Pons (tissue), 1 donor: ENCODE measurements at regions not wholly inside any gene's neighbourhood (a gene's known extent, or its start where the extent isn't known, plus 50 kb on each side); places are given as distances from the start of the nearest gene placed in this dataset.
"Not testable (repeated sequence)": the region's sequence is repeated elsewhere in the genome, so short reads cannot be mapped to it uniquely, and the experiment has no call there.

ENCODE experiments used
- DNase-seq: peaks from one replicate; pipeline ENCODE4 v3.0.0-alpha.2; 2016; ENCODE audit warnings: low spot score

DNA sequence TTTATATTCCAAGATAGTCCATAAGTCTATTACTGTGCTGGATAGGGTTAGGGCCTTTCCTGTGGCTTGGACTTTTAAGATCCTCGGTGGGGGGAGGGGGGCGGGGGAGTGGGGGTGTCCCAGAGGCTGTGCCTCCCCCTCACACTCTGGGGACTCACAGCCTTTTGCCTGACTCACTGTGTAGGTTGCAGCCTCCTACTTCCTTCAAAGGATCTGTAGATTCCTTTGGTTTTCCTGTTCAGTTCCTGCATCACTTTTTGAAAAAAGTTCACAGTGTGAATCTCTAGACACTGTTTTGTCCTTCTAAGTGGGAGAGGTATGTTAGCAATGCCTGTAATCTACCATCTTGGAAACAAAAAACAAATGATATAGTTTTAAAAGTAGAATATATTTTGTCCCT, 999.9 kb downstream of the GLUD2 start:
- DNase-seq = no peak

DNA sequence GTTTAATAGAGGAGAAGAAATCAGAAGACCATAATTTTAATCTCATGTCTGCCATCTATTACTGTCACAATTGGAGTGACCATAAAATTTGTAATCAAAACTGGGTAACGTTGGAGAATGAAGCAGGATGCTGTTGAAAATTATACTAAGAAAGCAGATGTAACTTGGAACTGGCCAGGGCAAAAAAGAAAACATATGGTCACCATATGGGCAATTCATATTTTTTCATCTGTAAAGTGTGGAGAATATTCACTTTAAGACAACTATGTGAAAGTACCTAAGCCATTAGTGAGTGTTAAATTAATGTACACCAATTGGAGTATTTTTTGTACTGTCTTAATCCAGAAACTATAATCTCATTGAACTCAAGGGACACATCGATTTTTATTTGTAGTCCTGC, 1008.0 kb downstream of the GLUD2 start:
- no peak for DNase-seq

DNA sequence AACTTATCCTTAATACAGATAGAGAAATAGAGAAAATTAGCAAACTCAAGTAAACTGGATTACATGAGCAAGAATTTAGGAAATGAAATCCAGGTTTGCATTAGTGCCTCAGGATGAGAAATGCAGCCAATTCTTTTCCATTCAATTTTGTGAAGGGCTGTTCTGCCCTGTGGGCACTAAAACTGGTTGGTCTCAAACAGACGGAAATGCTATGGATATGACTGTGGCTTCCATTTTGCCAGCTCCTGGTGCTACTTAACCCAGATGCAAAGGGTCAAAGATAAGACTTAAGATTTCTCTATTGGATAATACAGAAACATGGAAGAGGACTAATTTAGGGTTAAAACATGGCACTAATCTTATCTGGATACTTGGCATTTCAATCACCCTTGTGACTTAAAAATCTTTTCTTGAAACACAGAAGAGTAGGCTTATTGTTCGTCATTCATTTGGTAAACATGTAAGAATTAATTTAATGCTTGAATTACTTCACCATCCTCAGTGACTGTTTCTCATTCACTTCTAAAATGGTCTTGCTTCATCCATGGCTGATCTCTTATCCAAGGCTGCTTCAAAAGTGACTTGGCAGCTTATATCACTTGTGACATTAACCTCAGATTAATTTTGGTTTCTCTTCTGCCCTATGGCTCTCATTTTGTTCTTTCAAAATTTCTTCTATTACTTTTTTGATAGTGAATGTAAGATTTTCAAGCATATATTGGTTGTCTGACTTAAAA, 1008.7 kb downstream of the GLUD2 start:
- DNase-seq = no peak

DNA sequence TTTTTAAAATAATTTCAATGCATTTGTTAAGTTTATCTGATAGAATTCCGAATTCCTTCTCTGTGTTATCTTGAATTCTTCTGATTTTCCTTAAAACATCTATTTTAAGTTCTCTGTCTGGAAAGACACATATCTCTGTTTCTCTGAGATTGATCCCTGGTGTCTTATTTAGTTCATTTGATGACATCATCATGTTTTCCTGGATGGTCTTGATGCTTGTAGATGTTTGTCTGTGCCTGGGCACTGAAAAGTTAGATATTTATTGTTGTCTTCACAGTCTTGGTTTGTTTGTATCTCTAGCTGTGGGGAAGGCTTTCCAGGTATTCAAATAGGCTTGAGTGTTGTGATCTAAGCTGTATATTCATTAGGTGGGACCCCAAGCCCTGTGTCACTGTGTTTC, 1028.8 kb downstream of the GLUD2 start:
- no peak for DNase-seq

DNA sequence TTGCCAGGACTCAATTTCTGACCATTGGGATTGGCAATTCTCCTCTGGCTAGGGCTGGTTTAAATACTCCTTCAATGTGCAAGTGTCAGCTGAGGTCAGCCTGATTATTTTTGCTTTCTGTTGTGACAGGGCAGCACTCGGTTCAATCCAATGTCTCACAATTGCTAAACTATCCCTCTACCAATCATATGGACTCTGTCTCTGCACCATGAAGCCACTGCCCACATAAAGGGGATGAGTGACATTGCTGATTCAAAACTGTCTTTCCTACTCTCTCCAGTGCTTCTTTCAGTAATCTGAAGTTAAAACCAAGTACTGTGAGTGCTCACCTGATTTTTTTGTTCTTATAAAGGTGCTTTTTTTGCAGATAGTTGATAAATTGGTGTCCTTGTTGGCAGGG, 1030.7 kb downstream of the GLUD2 start:
- DNase-seq = no peak

DNA sequence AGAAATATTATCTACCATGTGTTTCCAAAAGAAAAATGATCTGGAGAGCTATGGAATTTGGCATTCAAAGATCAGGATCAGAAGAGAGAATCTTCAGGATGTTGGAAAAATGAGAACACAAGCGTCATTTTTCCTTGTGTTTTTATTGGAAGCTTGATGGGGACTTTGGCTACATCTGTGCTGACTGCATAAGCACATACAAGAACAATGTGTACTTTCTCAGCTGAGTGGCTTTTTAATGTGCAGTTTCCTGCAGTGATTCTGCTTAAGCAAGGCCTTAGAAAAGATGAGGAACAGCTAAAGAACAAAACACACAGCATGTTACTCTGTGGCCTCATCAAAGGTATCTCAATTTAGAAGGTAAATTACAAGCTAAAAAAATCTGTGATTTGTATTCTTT, 1039.9 kb downstream of the GLUD2 start:
- no peak for DNase-seq

DNA sequence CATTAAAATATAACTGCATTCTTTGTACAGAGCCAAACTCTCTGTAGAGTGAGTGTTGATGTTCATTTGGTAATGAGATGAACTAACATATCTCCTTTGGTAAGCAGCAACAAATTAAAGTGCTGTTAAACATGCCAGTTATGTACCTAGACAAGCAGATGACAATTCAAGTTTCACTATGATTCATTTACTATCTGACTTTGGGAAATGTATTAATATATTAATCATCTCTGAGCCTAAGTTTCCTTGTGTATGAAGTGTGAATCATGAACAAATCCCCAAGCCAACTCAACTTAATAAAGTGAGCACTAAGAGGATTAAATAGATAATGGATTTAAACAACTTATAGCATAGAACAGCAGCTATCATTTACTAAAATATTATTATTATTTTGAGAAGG, 1044.2 kb downstream of the GLUD2 start:
- no peak for DNase-seq

DNA sequence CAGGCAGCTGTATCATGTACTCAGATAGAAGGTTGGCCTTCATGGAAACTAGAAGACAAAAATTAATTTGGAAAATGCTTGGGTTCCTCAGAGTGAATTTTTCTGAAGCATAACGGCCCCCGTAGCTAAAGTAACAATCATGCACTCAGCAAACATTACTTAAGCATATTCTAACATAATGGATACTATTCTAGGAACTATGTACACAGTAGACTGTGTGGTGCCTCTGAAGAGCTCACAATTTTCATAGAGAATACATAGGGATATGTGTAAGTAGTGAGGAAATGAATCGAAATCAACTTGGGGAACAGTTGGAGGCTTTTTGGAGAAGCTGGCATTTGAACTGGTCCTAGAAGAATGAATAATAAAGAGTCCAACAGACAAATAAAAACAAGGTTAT, 1045.0 kb downstream of the GLUD2 start:
- DNase-seq = no peak

DNA sequence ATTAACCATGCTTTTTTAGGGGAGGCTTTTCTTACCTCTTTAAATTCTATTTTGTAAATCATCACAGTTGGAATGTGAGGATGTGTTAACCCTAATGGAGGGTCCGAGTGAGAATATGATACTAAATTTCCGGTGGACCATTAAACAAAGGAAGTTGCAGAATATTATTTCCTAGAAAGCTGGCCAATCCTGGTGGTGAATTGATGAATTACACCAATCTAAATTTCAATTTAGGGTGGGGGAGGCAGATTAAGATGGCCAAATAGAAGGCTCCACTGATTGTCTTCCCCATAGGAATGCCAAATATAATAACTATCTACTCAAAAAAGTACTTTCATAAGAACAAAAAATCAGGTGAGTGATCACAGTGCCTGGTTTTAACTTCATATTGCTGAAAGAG, 1045.6 kb downstream of the GLUD2 start:
- DNase-seq = no peak

DNA sequence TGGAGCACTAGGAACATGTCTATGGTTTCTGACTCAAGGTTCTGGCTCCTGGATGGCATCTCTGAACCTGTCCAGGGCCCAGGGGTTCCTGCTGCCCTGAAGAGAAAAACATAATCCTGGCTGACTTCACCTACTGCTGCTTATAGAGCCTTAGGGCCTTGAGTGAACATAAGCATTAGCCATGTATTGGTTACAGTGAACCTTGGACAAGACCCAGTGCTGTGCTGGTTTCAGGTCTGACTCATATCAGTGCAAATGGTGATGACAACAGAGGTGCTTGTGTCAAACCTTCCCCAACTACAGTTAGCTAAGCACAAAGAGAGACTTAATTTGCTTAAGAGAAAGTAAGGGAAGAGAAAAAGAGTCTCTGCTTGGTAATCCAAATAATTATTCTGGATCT, 1047.2 kb downstream of the GLUD2 start:
- DNase-seq = no peak

DNA sequence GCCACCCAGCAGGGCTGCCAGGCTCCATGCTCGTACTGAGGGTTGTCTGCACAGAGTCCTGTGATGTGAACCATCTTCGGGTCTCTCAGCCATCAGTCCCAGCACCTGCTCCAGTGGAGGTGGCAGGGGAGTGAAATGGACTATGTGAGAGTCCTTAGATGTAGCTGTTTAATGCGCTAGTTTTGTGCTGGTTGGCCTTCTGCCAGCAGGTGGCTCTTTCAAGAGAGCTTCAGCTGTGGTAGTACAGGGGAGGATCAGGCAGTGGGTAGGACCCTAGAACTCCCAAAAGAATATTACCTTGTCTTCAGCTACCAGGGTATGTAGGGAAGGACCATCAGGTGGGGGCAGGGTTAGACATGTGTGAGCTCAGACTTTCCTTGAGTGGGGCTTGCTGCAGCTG, 1066.0 kb downstream of the GLUD2 start:
- DNase-seq = no peak

DNA sequence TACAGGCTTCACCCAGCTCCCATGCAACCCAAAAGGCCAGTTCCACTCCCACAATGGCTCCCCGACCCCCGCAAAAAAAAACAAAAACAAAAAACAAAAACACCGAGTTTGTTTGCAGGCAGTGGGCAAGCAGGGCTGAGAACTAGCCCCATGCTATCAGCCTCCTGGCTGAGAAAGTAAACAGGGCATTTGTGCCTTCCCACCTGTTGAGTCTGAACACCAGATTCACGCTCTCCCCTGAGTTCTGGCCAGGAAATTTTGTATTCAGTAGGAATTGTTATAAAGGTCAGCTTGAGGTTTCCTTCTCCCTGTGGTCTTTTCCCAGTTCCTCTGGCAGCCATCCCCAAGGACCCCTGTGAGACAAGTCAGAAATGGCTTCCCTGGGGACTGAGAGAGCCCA, 1066.5 kb downstream of the GLUD2 start:
- DNase-seq = no peak

DNA sequence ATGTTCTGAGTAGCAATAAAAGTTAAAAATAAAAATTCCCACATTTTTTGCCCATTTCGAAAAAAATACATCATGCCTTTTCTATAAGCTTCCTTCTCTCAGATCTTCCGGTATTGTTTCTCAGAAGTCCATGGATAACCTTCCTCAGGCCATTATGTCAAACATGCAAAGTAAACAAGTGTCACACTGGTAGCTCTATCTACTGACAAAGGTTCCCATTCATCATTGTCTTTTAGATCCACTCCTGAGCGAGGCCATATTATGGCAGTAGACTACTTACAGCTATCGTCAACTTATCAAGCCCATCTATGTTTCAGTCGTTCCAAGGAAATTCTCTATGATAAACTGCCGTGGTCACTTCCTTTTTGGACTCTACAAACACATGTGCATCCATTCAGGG, 1068.2 kb downstream of the GLUD2 start:
- peak; percentile 1 for DNase-seq

DNA sequence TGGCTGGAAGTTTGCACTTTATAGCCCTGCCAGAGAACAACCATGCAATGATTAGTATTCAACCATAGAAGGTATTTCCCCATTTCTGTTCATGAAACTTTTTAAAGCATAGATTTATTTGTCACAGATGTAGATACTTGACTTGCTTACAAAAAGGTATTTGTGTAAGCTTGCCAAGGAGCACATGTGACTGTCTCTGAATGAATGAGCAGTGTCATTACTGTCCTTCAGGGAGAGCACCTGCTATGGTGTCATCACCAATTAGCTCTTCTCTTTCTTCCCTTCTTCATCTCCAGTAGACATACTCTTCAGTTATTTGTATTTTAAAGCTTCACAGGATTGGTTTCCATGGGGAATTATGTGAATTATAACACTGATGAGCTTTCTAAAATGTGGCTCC, 1064.7 kb upstream of the GRIA3 start:
- no peak for DNase-seq

DNA sequence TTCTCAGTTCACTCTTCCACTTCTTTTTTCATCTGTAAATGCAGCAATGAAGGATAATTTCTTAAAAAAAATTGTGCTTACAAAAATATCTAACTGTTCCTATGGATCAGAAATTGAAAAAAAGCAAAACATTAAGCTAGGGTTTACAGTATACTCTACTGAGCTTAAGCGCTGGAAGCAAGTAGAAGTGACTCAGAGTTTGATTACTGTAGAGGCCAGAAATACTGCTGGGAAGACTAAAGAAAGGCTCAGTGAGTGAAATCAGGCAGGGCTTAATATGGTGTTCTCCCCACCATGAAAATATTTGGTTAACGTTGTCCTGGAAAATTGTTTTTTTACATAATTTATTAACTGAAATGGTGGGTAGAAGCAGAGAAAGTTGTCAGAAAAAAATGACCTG, 1061.8 kb upstream of the GRIA3 start:
- no peak for DNase-seq

DNA sequence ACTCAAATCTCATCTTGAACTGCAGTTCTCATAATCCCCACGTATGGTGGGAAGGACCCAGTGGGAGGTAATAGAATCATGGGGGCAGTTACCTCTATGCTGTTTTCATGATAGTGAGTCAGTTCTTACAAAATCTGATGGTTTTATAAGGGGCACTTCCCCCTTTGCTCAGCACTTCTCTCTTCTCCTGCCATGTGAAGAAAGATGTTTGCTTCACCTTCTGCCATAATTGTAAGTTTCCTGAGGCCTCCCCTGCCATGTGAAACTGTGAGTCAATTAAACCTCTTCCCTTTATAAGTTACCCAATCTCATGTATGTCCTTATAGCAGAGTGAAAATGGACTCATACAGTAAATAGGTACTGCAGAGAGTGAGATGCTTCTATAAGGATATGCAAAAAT, 1050.6 kb upstream of the GRIA3 start:
- no peak for DNase-seq

DNA sequence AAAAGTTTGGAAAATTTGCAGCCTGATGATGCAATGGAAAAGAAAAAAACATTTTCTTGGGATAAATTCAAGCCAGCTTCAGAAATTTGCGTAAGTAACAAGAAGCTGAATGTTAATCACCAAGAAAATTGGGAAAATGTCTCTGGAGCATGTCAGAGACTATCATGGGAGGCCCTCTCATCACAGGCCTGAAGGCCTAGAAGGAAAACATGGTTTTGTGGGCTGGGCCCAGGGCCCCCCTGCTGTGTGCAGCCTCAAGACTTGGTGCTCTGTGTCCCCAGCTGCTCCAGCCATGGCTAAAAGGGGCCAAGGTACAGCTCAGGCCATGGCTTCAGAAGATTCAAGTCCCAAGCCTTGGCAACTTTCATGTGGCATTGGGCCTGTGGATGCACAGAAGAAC, 1049.8 kb upstream of the GRIA3 start:
- no peak for DNase-seq

DNA sequence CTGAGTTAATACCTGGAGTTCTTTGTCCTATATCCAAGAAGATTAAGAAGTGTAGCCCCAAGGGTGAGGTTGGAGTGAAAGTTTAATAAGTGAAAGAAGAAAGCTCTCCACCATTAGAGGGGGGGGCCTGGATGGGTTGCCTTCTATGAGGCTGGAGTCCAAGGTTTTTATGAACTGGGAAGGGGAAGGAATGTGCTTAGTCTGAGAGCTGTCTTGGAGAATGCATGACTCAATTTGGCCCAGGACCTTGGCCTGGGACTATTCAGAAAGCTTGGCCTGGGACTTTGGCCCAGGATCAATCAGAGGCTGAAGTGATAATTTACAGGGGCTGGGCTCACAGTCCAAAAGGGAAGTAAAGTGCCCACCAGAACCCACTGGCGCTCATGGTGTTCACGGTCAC, 1049.0 kb upstream of the GRIA3 start:
- DNase-seq = no peak

DNA sequence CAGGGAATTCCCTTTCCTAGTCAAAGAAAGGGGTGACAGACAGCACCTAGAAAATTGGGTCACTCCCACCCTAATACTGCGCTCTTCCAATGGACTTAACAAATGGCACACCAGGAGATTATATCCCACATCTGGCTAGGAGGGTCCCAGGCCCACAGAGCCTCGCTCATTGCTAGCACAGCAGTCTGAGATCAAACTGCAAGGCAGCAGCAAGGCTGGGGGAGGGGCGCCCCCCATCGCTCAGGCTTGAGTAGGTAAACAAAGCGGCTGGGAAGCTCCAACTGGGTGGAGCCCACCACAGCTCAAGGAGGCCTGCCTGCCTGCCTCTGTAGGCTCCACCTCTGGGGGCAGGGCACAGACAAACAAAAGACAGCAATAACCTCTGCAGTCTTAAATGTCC, 1043.9 kb upstream of the GRIA3 start:
- not testable (repeated sequence) for DNase-seq

DNA sequence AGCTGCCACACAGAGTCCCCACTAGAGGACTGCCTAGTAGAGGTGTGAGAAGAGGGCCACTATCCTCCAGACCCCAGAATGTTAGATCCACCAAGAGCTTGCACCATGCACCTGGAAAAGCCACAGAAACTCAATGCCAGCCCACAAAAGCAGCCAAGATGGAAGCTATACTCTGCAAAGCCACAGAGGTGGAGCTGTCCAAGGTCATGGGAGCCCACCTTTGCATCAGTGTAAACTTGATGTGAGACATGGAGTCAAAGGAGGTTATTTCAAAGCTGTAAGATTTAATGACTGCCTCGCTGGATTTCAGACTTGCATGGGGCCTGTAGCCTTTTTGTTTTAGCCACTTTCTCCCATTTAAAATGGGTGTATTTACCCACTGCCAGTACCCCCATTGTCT, 1030.1 kb upstream of the GRIA3 start:
- no peak for DNase-seq

DNA sequence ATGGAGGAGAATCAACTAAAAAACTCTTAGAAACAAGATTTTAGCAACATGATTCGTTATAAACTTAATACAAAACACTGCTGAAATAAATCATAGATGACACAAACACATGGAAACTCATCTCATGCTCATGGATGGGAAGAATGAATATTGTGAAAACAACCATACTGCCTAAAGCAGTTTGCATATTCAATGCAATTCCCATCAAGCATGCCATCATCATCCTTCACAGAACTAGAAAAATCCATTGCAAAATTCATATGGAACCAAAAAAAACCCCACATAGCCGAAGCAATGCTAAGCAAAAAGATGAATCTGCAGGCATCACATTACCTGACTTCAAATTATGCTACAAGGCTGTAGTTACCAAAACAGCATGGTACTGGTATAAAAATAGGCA, 1015.8 kb upstream of the GRIA3 start:
- DNase-seq = no peak

DNA sequence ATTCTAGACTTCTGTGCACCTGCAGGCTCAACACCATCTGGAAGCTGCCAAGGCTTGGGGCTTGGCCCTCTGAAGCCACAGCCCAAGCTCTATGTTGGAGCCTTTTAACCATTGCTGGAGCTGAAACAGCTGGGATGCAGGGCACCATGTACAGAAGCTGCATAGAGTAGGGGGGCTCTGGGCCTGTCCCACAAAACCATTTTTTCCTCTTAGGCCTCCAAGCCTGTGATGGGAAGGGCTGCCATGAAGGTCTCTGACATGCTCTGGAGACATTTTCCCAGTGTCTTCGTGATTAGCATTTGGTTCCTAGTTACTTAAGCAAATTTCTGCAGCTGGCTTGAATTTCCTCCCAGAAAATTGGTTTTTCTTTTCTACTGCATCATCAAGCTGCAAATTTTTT, 999.3 kb upstream of the GRIA3 start:
- no peak for DNase-seq

DNA sequence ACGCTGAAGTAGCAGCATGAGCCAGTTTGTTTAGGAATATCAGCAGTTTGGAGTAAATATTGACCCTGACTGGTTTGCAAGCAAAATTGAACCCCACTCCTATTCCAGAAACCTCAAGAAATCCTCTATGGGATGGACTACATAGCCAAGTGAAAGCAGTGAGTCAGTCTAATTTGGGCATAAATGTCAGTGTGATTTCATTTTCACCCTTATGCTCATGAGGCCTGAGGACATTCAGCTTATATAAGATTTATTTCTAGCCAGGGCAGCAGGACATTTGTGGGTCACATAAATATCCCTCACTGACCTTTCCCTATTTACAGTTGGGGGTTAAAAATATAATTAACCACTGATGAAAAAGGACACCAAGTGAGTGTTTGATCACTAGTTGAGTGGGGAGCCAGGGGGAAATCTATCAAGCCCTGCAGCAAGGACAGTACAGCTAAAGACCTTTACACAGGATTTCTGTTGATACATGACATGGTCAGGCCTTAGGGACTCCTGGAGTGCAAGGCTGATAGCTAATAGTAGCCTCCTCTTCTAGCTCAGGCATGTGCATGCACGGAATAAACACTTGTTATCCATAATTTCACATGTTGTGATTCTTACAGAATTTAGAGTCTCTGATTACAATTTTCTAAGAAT, 996.9 kb upstream of the GRIA3 start:
- no peak for DNase-seq

DNA sequence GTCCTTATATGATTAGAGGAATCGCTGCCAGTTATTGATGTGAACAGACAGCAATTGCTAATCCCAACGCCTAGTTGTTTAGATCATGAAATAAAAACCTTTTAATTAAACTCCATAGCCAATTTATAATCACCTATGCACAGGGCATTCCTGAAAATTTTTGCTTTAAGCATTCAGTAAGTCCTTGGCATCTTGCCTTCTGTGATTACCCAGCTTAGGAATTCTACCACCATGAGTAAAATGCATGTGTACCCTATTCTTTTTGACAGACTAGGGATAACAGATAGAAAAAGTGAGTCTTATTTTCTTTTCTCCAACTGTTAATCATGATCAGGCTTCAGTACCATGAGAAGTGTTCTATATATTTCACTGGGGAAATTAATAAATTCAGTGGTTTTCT, 995.3 kb upstream of the GRIA3 start:
- no peak for DNase-seq
